Gastrocnemius medialis (tissue), 4 donors: ENCODE measurements at regions not wholly inside any gene's neighbourhood (a gene's known extent, or its start where the extent isn't known, plus 50 kb on each side); places are given as distances from the start of the nearest gene placed in this dataset.
A peak's percentile ranks its signal among the peaks of the same experiment; 100 is the strongest.

Source experiments
- ATAC-seq, 2 donors: fragments of 150-250 bp; one replicate each; pipeline ENCODE4 v1.9.1; 2016
- DNase-seq, 2 donors: peaks; one replicate each; pipeline ENCODE4 v3.0.0-alpha.2; 2019
- H3K27ac ChIP-seq, 4 donors: fragments of 200-600 bp; sonication (generic); 1 replicate in 1 of 4; 2 replicates in 3 of 4; pipeline ENCODE4 v1.5.1; 2016 to 2018; ENCODE audit warnings: mild to moderate bottlenecking in 2 of 4, moderate library complexity in 1 of 4
- H3K27me3 ChIP-seq, 3 donors: fragments of 200-600 bp; sonication (generic) in 2 of 3; 1 replicate in 1 of 3; 2 replicates in 2 of 3; pipeline versions ENCODE4 v1.5.1 to v1.6.0; 2016 to 2019; ENCODE audit warnings: mild to moderate bottlenecking in 1 of 3, moderate library complexity in 1 of 3
- H3K36me3 ChIP-seq, 2 donors: fragments of 200-600 bp; sonication (generic) in 1 of 2; one replicate each; pipeline ENCODE4 v1.5.1; 2017 to 2018
- H3K4me1 ChIP-seq, 2 donors: fragments of 200-600 bp; sonication (generic) in 1 of 2; one replicate each; pipeline ENCODE4 v1.5.1; 2016 to 2017; ENCODE audit warnings: mild to moderate bottlenecking in 2 of 2
- H3K4me3 ChIP-seq, 4 donors: fragments of 200-600 bp; sonication (generic) in 3 of 4; 1 replicate in 1 of 4; 2 replicates in 3 of 4; pipeline ENCODE4 v1.5.1; 2016 to 2019; ENCODE audit warnings: mild to moderate bottlenecking in 2 of 4
- H3K9me3 ChIP-seq, 3 donors: fragments of 200-600 bp; sonication (generic) in 2 of 3; 1 replicate in 1 of 3; 2 replicates in 2 of 3; pipeline ENCODE4 v1.5.1; 2016 to 2019
- POLR2A ChIP-seq, 2 donors: fragments of 450-650 bp; IDR thresholded peaks; one replicate each; pipeline ENCODE4 v1.6.1; 2017; ENCODE audit warnings: antibody characterized with exemption in 2 of 2, mild to moderate bottlenecking in 2 of 2, moderate library complexity in 2 of 2
- in situ Hi-C, 4 donors: fragments of 200-750 bp; cut with MboI; loops; one replicate each; pipeline versions ENCODE4 v1.15.0 to v1.8.0; 2017; ENCODE audit warnings: low sequenced_read_pairs in 4 of 4
- intact Hi-C: fragments of 100-400 bp; cut with DNase I; formaldehyde crosslinking; loops from one replicate; pipeline ENCODE4 v1.15.1; 2023; ENCODE audit warnings: low total_unique reads
- TF ChIP-seq, protein P1 (sequence below), 5 experiments: fragments of 450-650 bp in 3 of 5; fragments of 200-600 bp in 2 of 5; sonication (generic) in 2 of 5; IDR thresholded peaks in 4 of 5; conservative IDR thresholded peaks in 1 of 5; 1 replicate in 4 of 5; 2 replicates in 1 of 5; pipeline ENCODE4 v1.5.1; 2016 to 2019; ENCODE audit warnings: antibody characterized with exemption in 5 of 5, mild to moderate bottlenecking in 3 of 5, moderate library complexity in 3 of 5

DNA sequence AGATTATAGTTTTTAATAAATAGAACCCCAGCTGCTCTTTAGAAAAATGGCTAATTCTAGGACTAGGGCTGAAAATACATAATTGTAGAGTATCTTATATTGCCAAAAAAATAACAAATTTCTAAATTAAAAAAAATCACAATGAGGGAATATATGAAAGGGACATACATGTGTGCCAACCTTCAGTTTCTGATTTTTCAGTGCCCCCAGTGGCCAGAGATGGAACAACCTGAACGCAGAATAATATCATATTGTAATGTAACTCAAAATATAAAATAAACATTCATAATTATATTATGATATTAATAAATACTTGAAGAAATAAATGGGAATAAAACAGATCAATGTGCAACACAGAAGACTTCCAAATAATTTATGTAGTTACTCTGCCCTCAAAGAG, 460.5 kb downstream of the ZNF385D start:
- Histone ChIP-seq H3K4me1 (no peaks in the 10 kb centered on the region), H3K36me3 (no peaks in the 10 kb centered on the region), H3K27ac (no peak overlapping the region), H3K4me3 (no peak overlapping the region), H3K9me3 (no peaks in the 10 kb centered on the region), H3K27me3 (no peaks in the 10 kb centered on the region)
- intact Hi-C loops = no loop called here
- in situ Hi-C loops = no loop called here
- TF ChIP-seq, protein P1, sequence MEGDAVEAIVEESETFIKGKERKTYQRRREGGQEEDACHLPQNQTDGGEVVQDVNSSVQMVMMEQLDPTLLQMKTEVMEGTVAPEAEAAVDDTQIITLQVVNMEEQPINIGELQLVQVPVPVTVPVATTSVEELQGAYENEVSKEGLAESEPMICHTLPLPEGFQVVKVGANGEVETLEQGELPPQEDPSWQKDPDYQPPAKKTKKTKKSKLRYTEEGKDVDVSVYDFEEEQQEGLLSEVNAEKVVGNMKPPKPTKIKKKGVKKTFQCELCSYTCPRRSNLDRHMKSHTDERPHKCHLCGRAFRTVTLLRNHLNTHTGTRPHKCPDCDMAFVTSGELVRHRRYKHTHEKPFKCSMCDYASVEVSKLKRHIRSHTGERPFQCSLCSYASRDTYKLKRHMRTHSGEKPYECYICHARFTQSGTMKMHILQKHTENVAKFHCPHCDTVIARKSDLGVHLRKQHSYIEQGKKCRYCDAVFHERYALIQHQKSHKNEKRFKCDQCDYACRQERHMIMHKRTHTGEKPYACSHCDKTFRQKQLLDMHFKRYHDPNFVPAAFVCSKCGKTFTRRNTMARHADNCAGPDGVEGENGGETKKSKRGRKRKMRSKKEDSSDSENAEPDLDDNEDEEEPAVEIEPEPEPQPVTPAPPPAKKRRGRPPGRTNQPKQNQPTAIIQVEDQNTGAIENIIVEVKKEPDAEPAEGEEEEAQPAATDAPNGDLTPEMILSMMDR (IDR thresholded peaks at IDR 0.05 in 4 of 5, conservative IDR thresholded peaks at IDR 0.05 in 1 of 5) = peak in 1 of 5 experiments; percentile 42
- no peak for TF ChIP-seq POLR2A (IDR thresholded peaks at IDR 0.05)
- DNase-seq (no peak), ATAC-seq (no peak)

- intact Hi-C loops = no loop called here
- Histone ChIP-seq H3K36me3 (no peaks in the 10 kb centered on the region), H3K4me1 (no peaks in the 10 kb centered on the region), H3K4me3 (no peak overlapping the region), H3K27me3 (no peaks in the 10 kb centered on the region), H3K9me3 (no peaks in the 10 kb centered on the region), H3K27ac (no peak overlapping the region)
- in situ Hi-C loops = no loop called here
- DNase-seq (no peak), ATAC-seq (no peak)
- no peak for TF ChIP-seq POLR2A (IDR thresholded peaks at IDR 0.05)
Measured at GRCh38 chr3:21274079-21274571, 476.9 kb downstream of the ZNF385D start.

- intact Hi-C loops = no loop called here
- DNase-seq (no peak), ATAC-seq (no peak)
- Histone ChIP-seq H3K27me3 (no peaks in the 10 kb centered on the region), H3K4me1 (no peaks in the 10 kb centered on the region), H3K4me3 (no peak overlapping the region), H3K36me3 (no peaks in the 10 kb centered on the region), H3K27ac (no peak overlapping the region), H3K9me3 (no peaks in the 10 kb centered on the region)
- in situ Hi-C loops = no loop called here
- TF ChIP-seq, protein P1 (IDR thresholded peaks at IDR 0.05 in 4 of 5, conservative IDR thresholded peaks at IDR 0.05 in 1 of 5) = no peak
- TF ChIP-seq POLR2A (IDR thresholded peaks at IDR 0.05) = no peak
Measured at GRCh38 chr3:21273259-21274025, 477.6 kb downstream of the ZNF385D start.

DNA sequence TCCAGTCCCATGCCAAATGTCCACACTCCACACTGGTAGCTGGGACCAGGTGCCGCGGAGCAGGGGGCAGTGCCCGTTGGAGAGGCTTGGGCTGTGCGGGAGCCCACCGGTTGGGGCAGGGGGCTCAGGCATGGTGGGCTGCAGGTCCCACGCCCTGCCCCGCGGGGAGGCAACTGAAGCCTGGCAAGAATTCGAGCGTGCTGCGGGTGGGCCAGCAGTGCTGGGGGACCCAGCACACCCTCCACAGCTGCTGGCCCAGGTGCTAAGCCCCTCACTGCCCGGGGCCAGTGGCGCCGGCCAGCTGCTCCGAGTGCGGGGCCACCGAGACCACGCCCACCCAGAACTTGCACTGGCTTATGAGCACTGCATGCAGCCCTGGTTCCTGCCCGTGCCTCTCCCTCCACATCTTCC, 479.4 kb downstream of the ZNF385D start:
- H3K4me1 ChIP-seq = no peaks in the 10 kb centered on the region
- DNase-seq (no peak), ATAC-seq (no peak)
- TF ChIP-seq POLR2A (IDR thresholded peaks at IDR 0.05) = no peak
- TF ChIP-seq, protein P1 (IDR thresholded peaks at IDR 0.05 in 4 of 5, conservative IDR thresholded peaks at IDR 0.05 in 1 of 5) = no peak
- no peaks in the 10 kb centered on the region for H3K27me3 ChIP-seq
- H3K27ac ChIP-seq = no peak overlapping the region
- H3K9me3 ChIP-seq = no peaks in the 10 kb centered on the region
- in situ Hi-C loops (no loop called here), intact Hi-C loops (no loop called here)
- no peaks in the 10 kb centered on the region for H3K36me3 ChIP-seq
- no peak overlapping the region for H3K4me3 ChIP-seq

DNA sequence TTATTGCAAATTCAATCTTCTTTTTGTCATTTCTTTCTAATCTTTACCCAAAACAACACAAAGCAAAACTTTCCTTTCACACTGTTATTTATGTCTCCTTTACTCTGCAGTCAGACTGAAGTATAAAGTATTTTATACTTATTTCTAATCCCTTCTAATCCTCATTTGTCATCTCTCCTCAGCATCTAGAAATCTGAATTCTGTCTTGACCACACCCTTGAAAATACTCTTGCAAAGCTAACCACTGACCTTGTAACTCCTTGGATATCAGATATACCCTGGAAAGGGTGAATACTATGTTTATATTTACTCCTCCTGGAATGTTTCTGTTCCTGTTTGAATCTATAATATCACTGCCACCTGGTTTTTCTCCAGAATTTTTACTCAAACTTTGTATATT, 481.1 kb downstream of the ZNF385D start:
- H3K36me3 ChIP-seq = no peaks in the 10 kb centered on the region
- H3K4me3 ChIP-seq = no peak overlapping the region
- no peaks in the 10 kb centered on the region for H3K9me3 ChIP-seq
- no peak for ATAC-seq
- DNase-seq = no peak
- H3K27ac ChIP-seq = no peak overlapping the region
- no peaks in the 10 kb centered on the region for H3K27me3 ChIP-seq
- no peak for TF ChIP-seq POLR2A (IDR thresholded peaks at IDR 0.05)
- TF ChIP-seq, protein P1 (IDR thresholded peaks at IDR 0.05 in 4 of 5, conservative IDR thresholded peaks at IDR 0.05 in 1 of 5) = no peak
- intact Hi-C loops = no loop called here
- in situ Hi-C loops = no loop called here
- H3K4me1 ChIP-seq = no peaks in the 10 kb centered on the region
